ENCODE measurements at regions not wholly inside any gene's neighbourhood (a gene's known extent, or its start where the extent isn't known, plus 50 kb on each side); places are given as distances from the start of the nearest gene placed in this dataset.

GRCh38 chr18:6559296-6559695, 144.6 kb upstream of the L3MBTL4 start:
- peaks cover 1 to 6% (median 5%) of the 10 kb centered on the region in 3 donors for H3K27me3 Mint-ChIP-seq (ENCODE audit: low read depth in 3 of 3)
- no peak for TF ChIP-seq CTCF (IDR thresholded peaks at IDR 0.05)
- no peaks in the 10 kb centered on the region for H3K4me1 Mint-ChIP-seq
- DNase-seq = no peak
- H3K4me3 Mint-ChIP-seq = no peak overlapping the region
- Histone ChIP-seq H3K79me2 (ENCODE audit: insufficient read depth, low read length) (no peaks in the 10 kb centered on the region), H2AFZ (ENCODE audit: insufficient read depth, low read depth, low read length, poor library complexity, severe bottlenecking) (no peak overlapping the region), H3K4me3 (replicated peaks in 1 of 3; ENCODE audit: low read depth in 2 of 3, low read length in 3 of 3) (no peak overlapping the region), H3K36me3 (replicated peaks in 1 of 2; ENCODE audit: control insufficient read depth in 1 of 2, insufficient read depth in 2 of 2, low read length in 2 of 2) (no peaks in the 10 kb centered on the region), H3K4me1 (ENCODE audit: control insufficient read depth in 1 of 2, insufficient read depth in 2 of 2, low read length in 2 of 2) (no peaks in the 10 kb centered on the region), H3K27me3 (ENCODE audit: control insufficient read depth in 2 of 2, insufficient read depth in 2 of 2, low read length in 2 of 2) (no peaks in the 10 kb centered on the region), H3K27ac (ENCODE audit: low read depth in 1 of 2, low read length in 2 of 2) (no peak overlapping the region), H3K9ac (ENCODE audit: insufficient read depth, low read length, poor library complexity, severe bottlenecking) (no peak overlapping the region), H4K20me1 (ENCODE audit: insufficient read depth, low read length) (no peaks in the 10 kb centered on the region), H3K4me2 (replicated peaks; ENCODE audit: extremely low read depth, low read length, poor library complexity, severe bottlenecking) (no peak overlapping the region), H3K9me3 (replicated peaks in 1 of 2; ENCODE audit: control insufficient read depth in 1 of 2, insufficient read depth in 1 of 2, low read length in 2 of 2) (no peaks in the 10 kb centered on the region)
- H3K9me3 Mint-ChIP-seq = peaks cover 0 to 5% (median 0%) of the 10 kb centered on the region in 7 donors
- no peak overlapping the region for H3K27ac Mint-ChIP-seq
- WGBS (ENCODE audit: insufficient coverage) = no CpG with 5 or more reads among the region's 1 CpG
- intact Hi-C loops (cut with micrococcal nuclease) = no loop called here
- H3K36me3 Mint-ChIP-seq = no peaks in the 10 kb centered on the region

- WGBS (ENCODE audit: insufficient coverage) = 90% methylated on average over 5 of the region's 9 CpGs
- Histone ChIP-seq H3K36me3 (replicated peaks in 1 of 2; ENCODE audit: control insufficient read depth in 1 of 2, insufficient read depth in 2 of 2, low read length in 2 of 2) (no peaks in the 10 kb centered on the region), H3K79me2 (ENCODE audit: insufficient read depth, low read length) (no peaks in the 10 kb centered on the region), H4K20me1 (ENCODE audit: insufficient read depth, low read length) (no peaks in the 10 kb centered on the region), H3K4me2 (replicated peaks; ENCODE audit: extremely low read depth, low read length, poor library complexity, severe bottlenecking) (no peak overlapping the region), H3K27ac (ENCODE audit: low read depth in 1 of 2, low read length in 2 of 2) (no peak overlapping the region), H3K4me1 (ENCODE audit: control insufficient read depth in 1 of 2, insufficient read depth in 2 of 2, low read length in 2 of 2) (no peaks in the 10 kb centered on the region), H3K9me3 (replicated peaks in 1 of 2; ENCODE audit: control insufficient read depth in 1 of 2, insufficient read depth in 1 of 2, low read length in 2 of 2) (no peaks in the 10 kb centered on the region), H3K9ac (ENCODE audit: insufficient read depth, low read length, poor library complexity, severe bottlenecking) (no peak overlapping the region), H3K27me3 (ENCODE audit: control insufficient read depth in 2 of 2, insufficient read depth in 2 of 2, low read length in 2 of 2) (no peaks in the 10 kb centered on the region), H2AFZ (ENCODE audit: insufficient read depth, low read depth, low read length, poor library complexity, severe bottlenecking) (no peak overlapping the region), H3K4me3 (replicated peaks in 1 of 3; ENCODE audit: low read depth in 2 of 3, low read length in 3 of 3) (no peak overlapping the region)
- no peak overlapping the region for H3K4me3 Mint-ChIP-seq
- intact Hi-C loops (cut with micrococcal nuclease) = no loop called here
- no peaks in the 10 kb centered on the region for H3K4me1 Mint-ChIP-seq
- peaks cover 0 to 5% (median 0%) of the 10 kb centered on the region in 7 donors for H3K9me3 Mint-ChIP-seq
- DNase-seq = no peak
- TF ChIP-seq CTCF (IDR thresholded peaks at IDR 0.05) = no peak
- H3K27ac Mint-ChIP-seq = peak overlapping the region in 1 of 7 donors; percentile 45
- H3K36me3 Mint-ChIP-seq = no peaks in the 10 kb centered on the region
- H3K27me3 Mint-ChIP-seq (ENCODE audit: low read depth in 3 of 3) = peaks cover 1 to 4% (median 3%) of the 10 kb centered on the region in 3 donors
Measured at GRCh38 chr18:6561016-6561415, 146.3 kb upstream of the L3MBTL4 start.

Data from CD14-positive monocyte (primary cell).